Breast epithelium (tissue), 4 donors: ENCODE measurements at regions not wholly inside any gene's neighbourhood (a gene's known extent, or its start where the extent isn't known, plus 50 kb on each side); places are given as distances from the start of the nearest gene placed in this dataset.

ENCODE experiments used
- DNase-seq, 2 donors: peaks; one replicate each; pipeline ENCODE4 v3.0.0-alpha.2; 2019; ENCODE audit warnings: low spot score in 2 of 2
- H3K27ac ChIP-seq, 2 donors: fragments of 200-600 bp; sonication (generic) in 1 of 2; one replicate each; pipeline ENCODE4 v1.5.1; 2016 to 2019; ENCODE audit warnings: mild to moderate bottlenecking in 1 of 2
- H3K27me3 ChIP-seq, 2 donors: fragments of 200-600 bp; sonication (generic) in 1 of 2; one replicate each; pipeline versions ENCODE4 v1.5.1 to v1.6.0; 2017 to 2019; ENCODE audit warnings: control low read depth in 1 of 2, mild to moderate bottlenecking in 1 of 2
- H3K36me3 ChIP-seq: fragments of 200-600 bp; one replicate; pipeline ENCODE4 v1.5.1; 2019
- H3K4me1 ChIP-seq, 2 donors: fragments of 200-600 bp; sonication (generic); one replicate each; pipeline ENCODE4 v1.5.1; 2016 to 2019; ENCODE audit warnings: control low read depth in 1 of 2
- H3K4me3 ChIP-seq, 3 donors: fragments of 200-600 bp; sonication (generic); 1 replicate in 2 of 3; 2 replicates in 1 of 3; pipeline ENCODE4 v1.5.1; 2016 to 2019; ENCODE audit warnings: mild to moderate bottlenecking in 3 of 3, moderate library complexity in 2 of 3
- H3K9me3 ChIP-seq, 2 donors: fragments of 200-600 bp; sonication (generic) in 1 of 2; one replicate each; pipeline ENCODE4 v1.5.1; 2016 to 2019; ENCODE audit warnings: control low read depth in 1 of 2
- POLR2A ChIP-seq: fragments of 450-650 bp; IDR thresholded peaks from one replicate; pipeline ENCODE4 v1.6.1; 2016; ENCODE audit warnings: antibody characterized with exemption, mild to moderate bottlenecking, moderate library complexity
- POLR2AphosphoS5 ChIP-seq, 3 donors: sonication (generic); formaldehyde crosslinking; IDR thresholded peaks; one replicate each; pipeline ENCODE4 v1.6.1; 2017; ENCODE audit warnings: antibody characterized with exemption in 3 of 3
- intact Hi-C: fragments of 100-400 bp; cut with DNase I; formaldehyde crosslinking; loops from one replicate; pipeline ENCODE4 v1.15.1; 2023; ENCODE audit warnings: low total_unique reads
- TF ChIP-seq, protein P1 (sequence below), 3 donors: fragments of 450-650 bp; IDR thresholded peaks; one replicate each; pipeline ENCODE4 v1.5.1; 2016 to 2017; ENCODE audit warnings: antibody characterized with exemption in 3 of 3, mild to moderate bottlenecking in 3 of 3, moderate library complexity in 3 of 3

DNA sequence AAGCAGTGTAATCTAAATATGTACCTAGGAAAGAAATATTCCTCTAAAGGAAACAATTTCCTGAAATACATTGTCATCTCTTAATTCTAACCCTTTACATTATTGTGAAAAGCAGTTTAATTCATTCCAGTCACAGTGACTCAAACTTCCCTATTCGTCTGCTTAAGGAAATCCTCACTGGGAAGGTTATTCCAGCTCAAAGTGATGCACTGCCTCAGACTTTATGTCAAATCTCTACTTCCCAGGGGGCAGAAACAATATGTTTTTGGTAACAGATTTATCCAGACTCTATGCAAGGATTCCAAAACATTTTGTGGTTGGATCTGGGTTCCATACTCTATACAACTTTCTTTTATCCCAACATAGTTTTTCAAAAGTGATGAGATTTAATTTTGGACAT is 145.2 kb downstream of the NTMT2 start:
- H3K36me3 ChIP-seq, result no peaks in the 10 kb centered on the region
- no peak for DNase-seq
- no peaks in the 10 kb centered on the region for H3K9me3 ChIP-seq
- H3K27me3 ChIP-seq, result no peaks in the 10 kb centered on the region
- H3K27ac ChIP-seq, result no peak overlapping the region
- TF ChIP-seq POLR2A (no peak), POLR2AphosphoS5 (IDR thresholded peaks at IDR 0.05) (no peak)
- intact Hi-C loops, result no loop called here
- H3K4me3 ChIP-seq, result no peak overlapping the region
- no peaks in the 10 kb centered on the region for H3K4me1 ChIP-seq

DNA sequence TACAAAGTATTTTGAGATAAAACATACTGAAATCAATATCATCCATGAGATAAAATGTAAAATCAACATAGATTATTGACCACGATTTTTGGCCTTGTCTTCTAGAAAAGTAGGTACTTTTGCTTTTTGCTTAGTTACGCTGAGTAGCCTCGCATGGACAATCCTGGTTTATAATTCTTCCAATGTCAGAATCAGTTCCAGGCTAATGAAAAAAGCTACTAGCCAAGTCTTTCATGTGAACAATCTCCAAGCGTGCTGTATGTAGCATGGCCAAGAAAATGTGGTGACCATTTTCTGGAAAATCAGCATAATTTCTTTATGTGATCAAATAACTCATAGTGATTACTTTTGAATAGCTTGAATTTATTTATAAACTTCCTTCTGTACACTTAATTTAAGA is 145.8 kb downstream of the NTMT2 start:
- Histone ChIP-seq H3K4me1 (no peaks in the 10 kb centered on the region), H3K27me3 (no peaks in the 10 kb centered on the region), H3K9me3 (no peaks in the 10 kb centered on the region), H3K36me3 (no peaks in the 10 kb centered on the region), H3K27ac (no peak overlapping the region), H3K4me3 (no peak overlapping the region)
- intact Hi-C loops, result no loop called here
- TF ChIP-seq, protein P1, sequence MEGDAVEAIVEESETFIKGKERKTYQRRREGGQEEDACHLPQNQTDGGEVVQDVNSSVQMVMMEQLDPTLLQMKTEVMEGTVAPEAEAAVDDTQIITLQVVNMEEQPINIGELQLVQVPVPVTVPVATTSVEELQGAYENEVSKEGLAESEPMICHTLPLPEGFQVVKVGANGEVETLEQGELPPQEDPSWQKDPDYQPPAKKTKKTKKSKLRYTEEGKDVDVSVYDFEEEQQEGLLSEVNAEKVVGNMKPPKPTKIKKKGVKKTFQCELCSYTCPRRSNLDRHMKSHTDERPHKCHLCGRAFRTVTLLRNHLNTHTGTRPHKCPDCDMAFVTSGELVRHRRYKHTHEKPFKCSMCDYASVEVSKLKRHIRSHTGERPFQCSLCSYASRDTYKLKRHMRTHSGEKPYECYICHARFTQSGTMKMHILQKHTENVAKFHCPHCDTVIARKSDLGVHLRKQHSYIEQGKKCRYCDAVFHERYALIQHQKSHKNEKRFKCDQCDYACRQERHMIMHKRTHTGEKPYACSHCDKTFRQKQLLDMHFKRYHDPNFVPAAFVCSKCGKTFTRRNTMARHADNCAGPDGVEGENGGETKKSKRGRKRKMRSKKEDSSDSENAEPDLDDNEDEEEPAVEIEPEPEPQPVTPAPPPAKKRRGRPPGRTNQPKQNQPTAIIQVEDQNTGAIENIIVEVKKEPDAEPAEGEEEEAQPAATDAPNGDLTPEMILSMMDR (IDR thresholded peaks at IDR 0.05), result no peak
- TF ChIP-seq POLR2A (no peak), POLR2AphosphoS5 (IDR thresholded peaks at IDR 0.05) (no peak)
- no peak for DNase-seq

DNA sequence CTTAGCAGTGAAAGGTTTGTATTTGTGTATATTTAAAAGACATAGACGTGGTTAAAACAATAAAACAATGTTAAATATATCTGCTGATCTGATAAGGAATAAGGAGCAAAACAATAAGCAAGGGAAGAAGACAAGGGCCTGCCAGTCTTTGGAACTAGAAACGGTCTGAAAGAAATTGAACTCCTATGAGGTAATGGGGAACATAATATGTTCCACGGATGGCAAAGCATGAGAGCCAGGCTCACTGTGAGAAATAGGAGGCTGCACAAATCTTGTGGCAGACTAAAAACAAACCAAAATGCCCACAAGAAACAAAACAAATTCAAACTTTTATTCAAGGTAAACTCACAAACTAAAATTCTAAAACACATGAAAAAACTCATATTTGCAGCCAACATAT is 150.5 kb downstream of the NTMT2 start:
- TF ChIP-seq POLR2AphosphoS5 (IDR thresholded peaks at IDR 0.05) (no peak), POLR2A (no peak)
- TF ChIP-seq, protein P1 (IDR thresholded peaks at IDR 0.05), result no peak
- intact Hi-C loops, result no loop called here
- H3K9me3 ChIP-seq, result no peaks in the 10 kb centered on the region
- no peaks in the 10 kb centered on the region for H3K27me3 ChIP-seq
- no peak for DNase-seq
- no peak overlapping the region for H3K4me3 ChIP-seq
- no peak overlapping the region for H3K27ac ChIP-seq
- no peaks in the 10 kb centered on the region for H3K4me1 ChIP-seq
- H3K36me3 ChIP-seq, result no peaks in the 10 kb centered on the region

- intact Hi-C loops, result no loop called here
- Histone ChIP-seq H3K4me3 (no peak overlapping the region), H3K9me3 (no peaks in the 10 kb centered on the region), H3K36me3 (no peaks in the 10 kb centered on the region), H3K4me1 (no peaks in the 10 kb centered on the region), H3K27ac (no peak overlapping the region), H3K27me3 (no peaks in the 10 kb centered on the region)
- no peak for TF ChIP-seq POLR2AphosphoS5 (IDR thresholded peaks at IDR 0.05)
- no peak for TF ChIP-seq POLR2A
- TF ChIP-seq, protein P1 (IDR thresholded peaks at IDR 0.05), result no peak
- no peak for DNase-seq
Measured at GRCh38 chr1:170296642-170297041, 150.9 kb downstream of the NTMT2 start.

DNA sequence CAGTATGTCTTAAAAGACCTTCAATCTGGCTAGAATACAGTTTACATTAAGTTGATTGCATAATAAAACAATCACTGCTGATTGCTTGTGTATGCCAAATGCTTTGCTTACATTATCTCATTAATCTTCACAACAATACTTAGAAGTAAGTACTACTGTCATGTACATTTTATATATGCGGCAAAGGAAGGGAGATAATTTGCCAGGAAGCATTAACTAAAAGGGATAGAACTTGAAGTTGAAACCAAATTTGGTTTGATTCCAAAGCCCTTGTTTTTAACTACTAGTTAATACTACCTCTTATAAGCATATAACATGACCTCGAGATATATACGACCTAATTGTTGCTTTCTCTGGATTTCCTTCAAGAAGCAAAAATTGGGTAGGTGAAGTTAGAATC is 155.8 kb downstream of the NTMT2 start:
- no peaks in the 10 kb centered on the region for H3K4me1 ChIP-seq
- no peak overlapping the region for H3K27ac ChIP-seq
- DNase-seq, result no peak
- no peak overlapping the region for H3K4me3 ChIP-seq
- no peaks in the 10 kb centered on the region for H3K27me3 ChIP-seq
- H3K9me3 ChIP-seq, result no peaks in the 10 kb centered on the region
- TF ChIP-seq, protein P1 (IDR thresholded peaks at IDR 0.05), result no peak
- TF ChIP-seq POLR2AphosphoS5 (IDR thresholded peaks at IDR 0.05), result no peak
- TF ChIP-seq POLR2A, result no peak
- intact Hi-C loops, result no loop called here
- no peaks in the 10 kb centered on the region for H3K36me3 ChIP-seq

- H3K27me3 ChIP-seq, result no peaks in the 10 kb centered on the region
- DNase-seq, result no peak
- H3K9me3 ChIP-seq, result no peaks in the 10 kb centered on the region
- H3K4me3 ChIP-seq, result no peak overlapping the region
- intact Hi-C loops, result no loop called here
- no peaks in the 10 kb centered on the region for H3K36me3 ChIP-seq
- H3K27ac ChIP-seq, result no peak overlapping the region
- no peaks in the 10 kb centered on the region for H3K4me1 ChIP-seq
- TF ChIP-seq, protein P1 (IDR thresholded peaks at IDR 0.05), result no peak
- TF ChIP-seq POLR2A (no peak), POLR2AphosphoS5 (IDR thresholded peaks at IDR 0.05) (no peak)
Measured at GRCh38 chr1:170303034-170303433, 157.3 kb downstream of the NTMT2 start.
